ENCODE measurements at regions not wholly inside any gene's neighbourhood (a gene's known extent, or its start where the extent isn't known, plus 50 kb on each side); places are given as distances from the start of the nearest gene placed in this dataset.

GRCh38 chr6:51468704-51469103 is 618.7 kb downstream of the PKHD1 start:
- no peaks in the 10 kb centered on the region for H3K27me3 ChIP-seq (replicated peaks; ENCODE audit: insufficient read depth, low read length)
- H3K9me2 ChIP-seq (replicated peaks; ENCODE audit: insufficient read depth, low read length) = no peaks in the 10 kb centered on the region
- no peaks in the 10 kb centered on the region for H3K9me3 ChIP-seq (replicated peaks; ENCODE audit: insufficient read depth, low read length)
- no peaks in the 10 kb centered on the region for H3K4me1 ChIP-seq (ENCODE audit: low read length)
- no peak overlapping the region for H3K9ac ChIP-seq (ENCODE audit: low read length)
- H2AFZ ChIP-seq (ENCODE audit: low read length) = no peak overlapping the region
- H4K20me1 ChIP-seq (ENCODE audit: insufficient read depth, low read length) = no peaks in the 10 kb centered on the region
- no peak overlapping the region for H3K27ac ChIP-seq (ENCODE audit: low read length)
- no peaks in the 10 kb centered on the region for H3F3A ChIP-seq (ENCODE audit: insufficient read depth, low read length)
- no peaks in the 10 kb centered on the region for H3K79me2 ChIP-seq (ENCODE audit: low read length)
- H3K4me2 ChIP-seq (ENCODE audit: low read depth, low read length) = no peak overlapping the region
- H3K4me3 ChIP-seq (ENCODE audit: low read length) = no peak overlapping the region
- no peak for TF ChIP-seq CTCF (IDR thresholded peaks at IDR 0.05; ENCODE audit: low read length)
- no peak for TF ChIP-seq EZH2phosphoT487 (IDR thresholded peaks at IDR 0.05; ENCODE audit: low read length)
- no peak for TF ChIP-seq EZH2 (optimal IDR thresholded peaks at IDR 0.05; ENCODE audit: low read depth, low read length)
- no peaks in the 10 kb centered on the region for H3K36me3 ChIP-seq (replicated peaks; ENCODE audit: insufficient read depth, low read length)
- no peak for DNase-seq

- H3K27me3 ChIP-seq (replicated peaks; ENCODE audit: insufficient read depth, low read length) = no peaks in the 10 kb centered on the region
- no peaks in the 10 kb centered on the region for H3F3A ChIP-seq (ENCODE audit: insufficient read depth, low read length)
- no peaks in the 10 kb centered on the region for H3K9me2 ChIP-seq (replicated peaks; ENCODE audit: insufficient read depth, low read length)
- TF ChIP-seq EZH2 (optimal IDR thresholded peaks at IDR 0.05; ENCODE audit: low read depth, low read length) = no peak
- no peak for TF ChIP-seq EZH2phosphoT487 (IDR thresholded peaks at IDR 0.05; ENCODE audit: low read length)
- TF ChIP-seq CTCF (IDR thresholded peaks at IDR 0.05; ENCODE audit: low read length) = no peak
- H3K9ac ChIP-seq (ENCODE audit: low read length) = no peak overlapping the region
- no peak overlapping the region for H3K4me2 ChIP-seq (ENCODE audit: low read depth, low read length)
- no peaks in the 10 kb centered on the region for H3K4me1 ChIP-seq (ENCODE audit: low read length)
- H3K27ac ChIP-seq (ENCODE audit: low read length) = no peak overlapping the region
- H3K9me3 ChIP-seq (replicated peaks; ENCODE audit: insufficient read depth, low read length) = no peaks in the 10 kb centered on the region
- DNase-seq = no peak
- no peak overlapping the region for H2AFZ ChIP-seq (ENCODE audit: low read length)
- no peaks in the 10 kb centered on the region for H3K36me3 ChIP-seq (replicated peaks; ENCODE audit: insufficient read depth, low read length)
- no peak overlapping the region for H3K4me3 ChIP-seq (ENCODE audit: low read length)
- H4K20me1 ChIP-seq (ENCODE audit: insufficient read depth, low read length) = no peaks in the 10 kb centered on the region
- no peaks in the 10 kb centered on the region for H3K79me2 ChIP-seq (ENCODE audit: low read length)
Observed at GRCh38 chr6:51472745-51473487, 614.5 kb downstream of the PKHD1 start.

- TF ChIP-seq EZH2phosphoT487 (IDR thresholded peaks at IDR 0.05; ENCODE audit: low read length) (no peak), EZH2 (optimal IDR thresholded peaks at IDR 0.05; ENCODE audit: low read depth, low read length) (no peak), CTCF (IDR thresholded peaks at IDR 0.05; ENCODE audit: low read length) (no peak)
- Histone ChIP-seq H2AFZ (ENCODE audit: low read length) (no peak overlapping the region), H4K20me1 (ENCODE audit: insufficient read depth, low read length) (no peaks in the 10 kb centered on the region), H3K79me2 (ENCODE audit: low read length) (no peaks in the 10 kb centered on the region), H3K9me2 (replicated peaks; ENCODE audit: insufficient read depth, low read length) (no peaks in the 10 kb centered on the region), H3K27ac (ENCODE audit: low read length) (no peak overlapping the region), H3K4me3 (ENCODE audit: low read length) (no peak overlapping the region), H3K36me3 (replicated peaks; ENCODE audit: insufficient read depth, low read length) (no peaks in the 10 kb centered on the region), H3K4me1 (ENCODE audit: low read length) (no peaks in the 10 kb centered on the region), H3F3A (ENCODE audit: insufficient read depth, low read length) (no peaks in the 10 kb centered on the region), H3K4me2 (ENCODE audit: low read depth, low read length) (no peak overlapping the region), H3K9ac (ENCODE audit: low read length) (no peak overlapping the region), H3K27me3 (replicated peaks; ENCODE audit: insufficient read depth, low read length) (no peaks in the 10 kb centered on the region), H3K9me3 (replicated peaks; ENCODE audit: insufficient read depth, low read length) (no peaks in the 10 kb centered on the region)
- no peak for DNase-seq
Observed at GRCh38 chr6:51474022-51474975, 613.1 kb downstream of the PKHD1 start.
